ENCODE measurements at regions not wholly inside any gene's neighbourhood (a gene's known extent, or its start where the extent isn't known, plus 50 kb on each side); places are given as distances from the start of the nearest gene placed in this dataset.
A peak's percentile ranks its signal among the peaks of the same experiment; 100 is the strongest.

DNA sequence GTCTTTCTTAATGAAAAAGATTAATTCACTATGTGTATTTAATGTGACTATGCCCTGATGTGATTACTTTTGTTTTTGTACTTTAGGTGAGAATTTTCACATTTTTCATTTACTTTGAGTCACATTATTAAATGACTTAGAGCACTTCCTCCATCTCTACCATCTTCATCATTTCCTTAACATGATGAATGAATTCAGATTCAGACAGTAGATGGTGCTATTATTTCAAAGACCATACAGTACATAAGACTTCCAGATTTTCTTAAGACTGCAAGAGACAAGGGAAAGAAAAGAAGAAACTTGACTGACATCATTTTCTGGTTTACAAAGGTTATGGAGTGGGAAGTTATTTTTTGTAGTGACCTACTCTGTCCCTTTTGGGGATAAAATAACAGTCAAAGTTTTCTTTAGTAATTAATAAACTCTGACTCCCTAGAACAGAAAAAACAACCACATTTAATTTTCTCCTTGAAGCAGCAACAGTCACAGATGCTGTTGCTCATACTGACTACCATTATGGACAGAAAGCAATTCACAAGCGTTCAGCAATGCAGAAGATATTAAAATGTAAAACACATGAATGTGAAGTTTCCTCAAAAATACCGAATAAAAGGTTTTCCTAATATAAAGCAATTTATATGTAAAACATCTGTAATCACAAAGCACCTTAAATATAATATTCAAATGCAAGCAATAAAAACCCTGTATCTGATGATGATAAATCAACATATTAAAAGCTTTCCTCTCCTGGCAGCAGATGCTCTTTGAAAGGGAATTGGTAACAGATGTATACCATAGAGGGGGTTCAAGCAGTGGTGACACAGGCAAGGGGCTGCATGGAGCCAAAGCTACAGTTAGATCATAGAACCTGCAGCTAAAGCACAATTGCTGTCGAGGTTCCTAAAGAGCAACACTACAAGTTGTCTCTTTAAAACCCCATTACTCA is 1010.9 kb upstream of the NXPH2 start:
- intact Hi-C loops (cut with micrococcal nuclease): no loop called here
- Histone ChIP-seq H3K4me3 (no peak overlapping the region), H3K36me3 (no peaks in the 10 kb centered on the region), H3K27ac (replicated peaks) (no peak overlapping the region), H3K4me1 (no peaks in the 10 kb centered on the region), H3K9me3 (replicated peaks) (no peaks in the 10 kb centered on the region), H3K27me3 (ENCODE audit: low read depth) (no peaks in the 10 kb centered on the region)
- no peak for DNase-seq
- TF ChIP-seq, protein P1, sequence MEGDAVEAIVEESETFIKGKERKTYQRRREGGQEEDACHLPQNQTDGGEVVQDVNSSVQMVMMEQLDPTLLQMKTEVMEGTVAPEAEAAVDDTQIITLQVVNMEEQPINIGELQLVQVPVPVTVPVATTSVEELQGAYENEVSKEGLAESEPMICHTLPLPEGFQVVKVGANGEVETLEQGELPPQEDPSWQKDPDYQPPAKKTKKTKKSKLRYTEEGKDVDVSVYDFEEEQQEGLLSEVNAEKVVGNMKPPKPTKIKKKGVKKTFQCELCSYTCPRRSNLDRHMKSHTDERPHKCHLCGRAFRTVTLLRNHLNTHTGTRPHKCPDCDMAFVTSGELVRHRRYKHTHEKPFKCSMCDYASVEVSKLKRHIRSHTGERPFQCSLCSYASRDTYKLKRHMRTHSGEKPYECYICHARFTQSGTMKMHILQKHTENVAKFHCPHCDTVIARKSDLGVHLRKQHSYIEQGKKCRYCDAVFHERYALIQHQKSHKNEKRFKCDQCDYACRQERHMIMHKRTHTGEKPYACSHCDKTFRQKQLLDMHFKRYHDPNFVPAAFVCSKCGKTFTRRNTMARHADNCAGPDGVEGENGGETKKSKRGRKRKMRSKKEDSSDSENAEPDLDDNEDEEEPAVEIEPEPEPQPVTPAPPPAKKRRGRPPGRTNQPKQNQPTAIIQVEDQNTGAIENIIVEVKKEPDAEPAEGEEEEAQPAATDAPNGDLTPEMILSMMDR (IDR thresholded peaks at IDR 0.05; ENCODE audit: borderline replicate concordance): peak; percentile 38

- Histone ChIP-seq H3K27me3 (ENCODE audit: low read depth) (no peaks in the 10 kb centered on the region), H3K9me3 (replicated peaks) (no peaks in the 10 kb centered on the region), H3K4me1 (no peaks in the 10 kb centered on the region), H3K36me3 (no peaks in the 10 kb centered on the region), H3K27ac (replicated peaks) (no peak overlapping the region), H3K4me3 (no peak overlapping the region)
- intact Hi-C loops (cut with micrococcal nuclease): no loop called here
- TF ChIP-seq, protein P1 (IDR thresholded peaks at IDR 0.05; ENCODE audit: borderline replicate concordance): no peak
- DNase-seq: no peak
Measured at GRCh38 chr2:139790136-139790535, 1009.9 kb upstream of the NXPH2 start.

- Histone ChIP-seq H3K27ac (replicated peaks) (no peak overlapping the region), H3K4me1 (no peaks in the 10 kb centered on the region), H3K36me3 (no peaks in the 10 kb centered on the region), H3K4me3 (no peak overlapping the region), H3K9me3 (replicated peaks) (no peaks in the 10 kb centered on the region), H3K27me3 (ENCODE audit: low read depth) (no peaks in the 10 kb centered on the region)
- intact Hi-C loops (cut with micrococcal nuclease): no loop called here
- TF ChIP-seq, protein P1 (IDR thresholded peaks at IDR 0.05; ENCODE audit: borderline replicate concordance): no peak
- no peak for DNase-seq
Measured at GRCh38 chr2:139778732-139779131, 998.5 kb upstream of the NXPH2 start.

GRCh38 chr2:139773720-139774277 is 993.6 kb upstream of the NXPH2 start:
- TF ChIP-seq, protein P1 (IDR thresholded peaks at IDR 0.05; ENCODE audit: borderline replicate concordance): no peak
- intact Hi-C loops (cut with micrococcal nuclease): no loop called here
- DNase-seq: no peak

DNA sequence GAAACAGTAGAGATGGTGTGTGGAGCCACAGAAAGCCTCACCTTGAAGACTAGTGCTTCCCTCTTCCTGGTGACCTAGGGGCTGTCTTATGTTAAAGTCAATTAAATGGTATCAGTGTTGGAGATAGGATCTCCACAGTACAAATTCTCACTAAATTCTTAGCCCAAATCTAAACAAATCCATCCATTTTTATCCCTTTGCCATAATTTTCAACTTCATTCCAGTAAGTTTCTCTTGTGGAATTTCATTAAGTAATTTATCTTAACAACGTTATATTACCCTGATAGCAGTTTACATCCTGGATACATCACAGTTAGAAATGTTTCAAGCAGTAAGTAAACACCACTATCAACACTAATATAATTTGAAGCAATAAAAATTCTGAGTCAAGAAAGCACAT is 989.4 kb upstream of the NXPH2 start:
- TF ChIP-seq, protein P1 (IDR thresholded peaks at IDR 0.05; ENCODE audit: borderline replicate concordance): no peak
- no peaks in the 10 kb centered on the region for H3K36me3 ChIP-seq
- DNase-seq: no peak
- H3K27me3 ChIP-seq (ENCODE audit: low read depth): no peaks in the 10 kb centered on the region
- H3K9me3 ChIP-seq (replicated peaks): no peaks in the 10 kb centered on the region
- H3K4me1 ChIP-seq: no peaks in the 10 kb centered on the region
- no peak overlapping the region for H3K4me3 ChIP-seq
- intact Hi-C loops (cut with micrococcal nuclease): no loop called here
- no peak overlapping the region for H3K27ac ChIP-seq (replicated peaks)

More at GRCh38 chr2:139773720-139774277, 993.6 kb upstream of the NXPH2 start:
- Histone ChIP-seq H3K27ac (replicated peaks) (no peak overlapping the region), H3K4me1 (no peaks in the 10 kb centered on the region), H3K9me3 (replicated peaks) (no peaks in the 10 kb centered on the region), H3K27me3 (ENCODE audit: low read depth) (no peaks in the 10 kb centered on the region), H3K4me3 (no peak overlapping the region), H3K36me3 (no peaks in the 10 kb centered on the region)
